HG02678 (cell line): ENCODE measurements at regions not wholly inside any gene's neighbourhood (a gene's known extent, or its start where the extent isn't known, plus 50 kb on each side); places are given as distances from the start of the nearest gene placed in this dataset.
"Not testable (repeated sequence)": the region's sequence is repeated elsewhere in the genome, so short reads cannot be mapped to it uniquely, and the experiment has no call there.

Experiments used
- ATAC-seq: cut with Tn5 transposase; IDR thresholded peaks from one replicate; pipeline ENCODE4 v1.9.1; 2021; ENCODE audit warnings: mild to moderate bottlenecking, moderate library complexity; ENCODE audit not compliant: unreplicated experiment

- no peak for ATAC-seq
These were observed 300.1 kb upstream of the STXBP6 start for GRCh38 chr14:25350021-25350420.

DNA sequence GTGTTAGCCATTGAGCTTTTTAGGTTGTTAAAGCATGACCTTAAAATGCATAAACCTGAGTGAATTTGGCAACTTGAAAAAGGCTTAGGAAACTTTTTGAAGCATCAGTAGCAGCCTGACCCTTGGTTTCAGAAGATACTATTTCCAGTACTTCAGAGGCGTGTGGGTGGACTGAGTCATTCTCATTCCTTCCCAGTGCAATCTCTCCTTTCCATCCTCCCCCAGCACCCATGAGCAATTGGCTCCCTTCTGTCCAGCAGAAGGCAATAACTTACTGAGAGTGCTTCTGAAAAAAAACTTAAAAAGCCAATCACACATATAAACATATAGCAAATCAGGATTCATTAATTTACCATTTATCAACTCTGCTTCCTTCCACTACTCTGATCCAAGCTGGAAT lies 299.3 kb upstream of the STXBP6 start:
- no peak for ATAC-seq

GRCh38 chr14:25340882-25341281 lies 290.9 kb upstream of the STXBP6 start:
- ATAC-seq = no peak

DNA sequence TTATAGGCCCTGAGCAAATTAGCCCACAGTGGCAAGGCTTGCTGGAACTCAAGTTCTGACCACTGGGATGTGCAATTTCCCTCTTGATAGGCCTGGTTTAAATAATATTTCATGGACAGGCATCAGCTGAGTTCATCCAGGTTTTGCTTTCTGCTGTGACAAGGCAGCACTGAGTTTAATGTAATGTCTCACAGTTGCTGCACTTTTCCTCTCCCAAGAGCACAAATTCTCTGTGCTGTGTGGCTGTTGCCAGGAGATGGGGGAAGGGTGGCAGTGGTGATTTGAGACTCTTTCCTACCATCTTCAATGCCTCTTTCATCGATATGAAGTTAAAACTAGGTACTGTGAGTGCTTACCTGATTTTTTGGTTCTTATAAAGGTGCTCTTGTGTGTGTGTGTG lies 272.8 kb upstream of the STXBP6 start:
- no peak for ATAC-seq

GRCh38 chr14:25316007-25316406 lies 266.1 kb upstream of the STXBP6 start:
- ATAC-seq = not testable (repeated sequence)

GRCh38 chr14:25308244-25308643 lies 258.3 kb upstream of the STXBP6 start:
- ATAC-seq = no peak

GRCh38 chr14:25303934-25304333 lies 254.0 kb upstream of the STXBP6 start:
- no peak for ATAC-seq

DNA sequence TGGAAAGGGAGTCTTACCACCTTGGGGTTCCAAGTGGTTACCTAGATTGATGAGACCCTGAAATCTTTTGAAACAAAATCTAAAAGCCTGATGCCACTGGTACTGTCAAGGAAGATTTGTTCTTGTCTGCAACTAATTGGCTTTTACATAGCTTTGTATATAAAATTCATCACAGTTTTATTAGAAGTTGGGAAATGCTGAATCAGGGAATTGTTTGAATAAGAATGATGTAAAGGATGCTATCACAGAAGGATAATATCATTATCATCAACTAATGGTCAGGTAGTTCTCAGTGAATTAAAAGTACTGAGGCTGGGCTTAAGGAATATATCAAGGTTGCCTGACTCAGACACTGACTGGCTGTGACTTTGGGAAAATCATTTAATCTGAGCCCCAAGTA lies 248.3 kb upstream of the STXBP6 start:
- ATAC-seq = no peak

DNA sequence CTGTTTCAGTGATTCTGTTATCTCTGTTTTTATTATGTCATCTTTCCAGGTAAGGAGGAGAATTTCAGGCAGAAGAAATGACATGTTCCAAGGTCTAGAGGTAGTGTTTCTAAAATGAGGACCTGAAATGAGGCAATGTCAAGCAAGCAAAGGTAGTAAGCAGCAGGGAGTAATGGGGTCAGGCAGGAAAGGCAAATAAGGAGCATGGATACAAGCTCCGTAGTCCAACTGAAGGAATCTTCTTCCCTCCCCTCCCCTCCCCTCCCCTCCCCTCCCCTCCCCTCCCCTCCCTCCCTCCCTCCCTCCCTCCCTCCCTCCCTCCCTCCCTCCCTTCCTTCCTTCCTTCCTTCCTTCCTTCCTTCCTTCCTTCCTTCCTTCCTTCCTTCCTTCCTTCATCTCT lies 240.2 kb upstream of the STXBP6 start:
- not testable (repeated sequence) for ATAC-seq

- no peak for ATAC-seq
These were observed 224.6 kb upstream of the STXBP6 start for GRCh38 chr14:25274529-25274928.

- ATAC-seq = no peak
These were observed 217.2 kb upstream of the STXBP6 start for GRCh38 chr14:25267186-25267585.

DNA sequence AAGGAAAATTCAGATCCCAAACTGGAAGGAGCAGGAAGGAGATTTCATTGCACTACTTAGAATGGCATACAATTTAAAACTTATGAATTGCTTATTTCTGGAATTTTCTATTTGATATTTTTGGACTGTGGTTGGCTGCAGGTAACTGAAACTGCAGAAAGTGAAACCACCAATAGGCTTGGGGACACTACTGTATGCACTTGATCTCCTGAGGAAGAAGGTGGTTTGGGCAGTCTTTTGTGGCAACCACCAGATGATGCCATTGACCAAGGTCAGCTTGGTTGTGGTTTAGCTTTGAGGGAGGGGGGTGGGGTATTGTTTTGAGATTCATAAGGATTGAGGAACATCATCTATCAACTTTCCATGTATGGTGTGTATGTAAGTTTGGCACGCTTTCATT lies 209.5 kb upstream of the STXBP6 start:
- no peak for ATAC-seq

GRCh38 chr14:25252793-25253192 lies 202.8 kb upstream of the STXBP6 start:
- no peak for ATAC-seq

- no peak for ATAC-seq
These were observed 200.6 kb upstream of the STXBP6 start for GRCh38 chr14:25250516-25250915.

DNA sequence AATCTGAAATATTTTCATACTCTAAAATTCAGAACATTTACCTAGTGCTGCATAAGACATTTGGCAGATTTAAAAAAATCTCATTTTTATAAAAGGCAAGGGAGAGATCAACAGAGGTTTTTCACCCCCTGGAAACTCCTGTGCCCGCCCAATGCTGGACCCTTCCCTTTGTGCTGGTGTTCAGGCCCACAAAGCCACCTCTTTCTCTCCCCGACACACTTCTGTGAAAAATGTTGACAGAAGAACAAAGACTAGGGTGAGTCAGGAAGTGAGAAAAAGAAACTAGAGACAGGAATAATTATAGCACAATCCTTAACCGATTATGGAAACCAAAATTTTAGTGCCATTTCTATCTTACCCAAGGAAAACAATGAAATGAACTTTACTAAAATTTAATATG lies 197.7 kb upstream of the STXBP6 start:
- no peak for ATAC-seq

DNA sequence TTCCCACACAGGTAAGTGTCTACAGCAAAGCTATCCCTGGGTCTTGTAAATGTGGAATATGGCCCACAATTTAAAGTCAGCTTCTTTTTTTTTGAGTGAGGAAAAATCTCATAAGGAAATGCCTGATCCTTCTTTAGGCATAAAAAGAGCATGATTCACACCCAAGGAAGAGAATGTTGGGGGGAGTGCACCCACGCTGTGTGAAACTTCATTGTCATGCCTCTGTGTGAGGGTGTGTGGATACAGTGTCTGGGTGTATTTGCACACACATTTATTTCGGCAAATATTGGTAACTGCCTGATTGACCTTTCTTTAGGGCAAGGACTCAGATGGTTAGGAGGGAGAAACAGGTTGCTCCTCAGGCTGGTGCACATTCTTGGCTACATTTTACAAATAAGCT lies 196.8 kb upstream of the STXBP6 start:
- ATAC-seq = no peak

- ATAC-seq = no peak
These were observed 189.2 kb upstream of the STXBP6 start for GRCh38 chr14:25239170-25239569.

GRCh38 chr14:25237845-25238244 lies 187.9 kb upstream of the STXBP6 start:
- no peak for ATAC-seq

GRCh38 chr14:25233613-25234012 lies 183.7 kb upstream of the STXBP6 start:
- no peak for ATAC-seq

DNA sequence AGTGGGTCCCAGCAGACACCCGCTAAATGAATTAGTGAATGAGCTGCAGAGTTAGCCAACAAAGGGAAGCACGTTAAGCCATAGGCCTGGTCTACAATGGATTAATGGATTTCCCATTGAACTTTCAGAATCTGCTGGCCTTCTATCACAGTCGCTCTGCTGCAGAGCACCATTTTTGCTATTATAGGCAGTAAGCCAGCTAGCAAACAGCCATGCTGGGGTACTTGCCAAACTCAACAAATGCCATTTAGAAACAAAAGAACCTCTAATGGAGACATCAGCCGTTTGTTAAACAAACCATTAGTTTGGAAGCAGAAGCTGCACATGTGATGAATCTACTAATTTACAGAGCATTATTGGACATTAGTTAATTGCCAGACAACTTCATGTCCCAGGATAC lies 181.1 kb upstream of the STXBP6 start:
- ATAC-seq = no peak

DNA sequence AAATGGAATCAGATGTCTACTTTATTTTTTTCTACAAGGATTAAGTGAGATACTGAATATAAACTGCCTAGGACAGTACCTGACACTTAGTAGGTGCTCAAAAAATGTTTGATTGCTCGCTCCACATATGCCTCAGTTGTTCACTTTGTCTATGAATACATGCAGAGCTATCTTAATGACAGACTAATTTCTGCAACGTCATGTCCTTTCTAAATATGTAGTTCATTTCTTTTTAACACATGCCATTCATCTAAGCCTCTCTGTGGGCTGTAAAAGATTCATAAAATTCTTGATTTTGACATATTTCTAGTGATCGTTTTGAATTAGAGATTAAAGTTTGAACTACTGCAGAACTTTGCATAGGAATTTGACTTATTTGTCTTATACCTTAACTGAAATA lies 176.3 kb upstream of the STXBP6 start:
- no peak for ATAC-seq

DNA sequence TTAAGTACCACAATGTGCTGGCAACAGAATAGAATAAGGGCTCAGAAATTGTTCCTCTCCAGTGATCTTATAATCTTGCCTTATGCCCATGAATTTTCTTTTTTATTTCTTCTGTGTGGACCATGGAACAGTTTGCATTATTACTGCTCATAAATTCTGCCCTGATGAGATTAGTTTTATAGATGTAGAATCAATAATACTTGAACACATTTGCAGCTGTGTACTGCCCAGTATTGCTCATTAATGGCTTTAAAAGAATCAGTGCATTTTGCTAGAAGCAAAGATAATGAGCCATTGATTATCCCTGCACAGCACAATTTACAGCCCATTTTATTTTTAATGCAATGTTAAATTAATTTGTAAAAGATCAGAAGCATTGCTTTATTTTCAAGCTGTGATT lies 172.3 kb upstream of the STXBP6 start:
- no peak for ATAC-seq

- ATAC-seq = no peak
These were observed 170.6 kb upstream of the STXBP6 start for GRCh38 chr14:25220514-25220913.

- no peak for ATAC-seq
These were observed 165.7 kb upstream of the STXBP6 start for GRCh38 chr14:25215607-25216006.
